ENCODE measurements at regions not wholly inside any gene's neighbourhood (a gene's known extent, or its start where the extent isn't known, plus 50 kb on each side); places are given as distances from the start of the nearest gene placed in this dataset.

GRCh38 chr13:50670272-50670671, 173.2 kb downstream of the DLEU7 start:
- ChIA-PET POLR2A (no interaction called here), CTCF (no interaction called here)
- no peak for DNase-seq (ENCODE audit: extremely low spot score)
- no peak for TF ChIP-seq CTCF (IDR thresholded peaks at IDR 0.05; ENCODE audit: control extremely low read depth, extremely low read depth, low read depth, missing control alignments)

GRCh38 chr13:50670847-50671496, 172.5 kb downstream of the DLEU7 start:
- DNase-seq (ENCODE audit: extremely low spot score) = no peak
- TF ChIP-seq CTCF (IDR thresholded peaks at IDR 0.05; ENCODE audit: control extremely low read depth, extremely low read depth, low read depth, missing control alignments) = no peak
- POLR2A ChIA-PET = no interaction called here
- CTCF ChIA-PET = no interaction called here

- no peak for TF ChIP-seq CTCF (IDR thresholded peaks at IDR 0.05; ENCODE audit: control extremely low read depth, extremely low read depth, low read depth, missing control alignments)
- DNase-seq (ENCODE audit: extremely low spot score) = no peak
- POLR2A ChIA-PET = no interaction called here
- CTCF ChIA-PET = interaction anchor here (2.7 kb wide), 1 partner anchor 38 kb away, joined by 8 read pairs; no protein-coding TSS in a partner anchor
Observed at GRCh38 chr13:50671497-50671850, 172.0 kb downstream of the DLEU7 start.

- POLR2A ChIA-PET = no interaction called here
- CTCF ChIA-PET = interaction anchor here (2.7 kb wide), 1 partner anchor 38 kb away, joined by 8 read pairs; no protein-coding TSS in a partner anchor
Observed at GRCh38 chr13:50672025-50672424, 171.5 kb downstream of the DLEU7 start.

GRCh38 chr13:50675651-50676050, 167.8 kb downstream of the DLEU7 start:
- ChIA-PET POLR2A (no interaction called here), CTCF (no interaction called here)
- no peak for TF ChIP-seq CTCF (IDR thresholded peaks at IDR 0.05; ENCODE audit: control extremely low read depth, extremely low read depth, low read depth, missing control alignments)
- no peak for DNase-seq (ENCODE audit: extremely low spot score)

More at GRCh38 chr13:50672025-50672424, 171.5 kb downstream of the DLEU7 start:
- no peak for DNase-seq (ENCODE audit: extremely low spot score)
- no peak for TF ChIP-seq CTCF (IDR thresholded peaks at IDR 0.05; ENCODE audit: control extremely low read depth, extremely low read depth, low read depth, missing control alignments)

- no peak for TF ChIP-seq CTCF (IDR thresholded peaks at IDR 0.05; ENCODE audit: control extremely low read depth, extremely low read depth, low read depth, missing control alignments)
- CTCF ChIA-PET = interaction anchor here (1.0 to 2.1 kb wide), 3 partner anchors 8 to 12 kb away, joined by 4 to 5 read pairs (median 5); no protein-coding TSS in a partner anchor
- no peak for DNase-seq (ENCODE audit: extremely low spot score)
- POLR2A ChIA-PET = no interaction called here
Observed at GRCh38 chr13:50676602-50677001, 166.9 kb downstream of the DLEU7 start.
